GM21515 (cell line): ENCODE measurements at regions not wholly inside any gene's neighbourhood (a gene's known extent, or its start where the extent isn't known, plus 50 kb on each side); places are given as distances from the start of the nearest gene placed in this dataset.
"Not testable (repeated sequence)": the region's sequence is repeated elsewhere in the genome, so short reads cannot be mapped to it uniquely, and the experiment has no call there.

ENCODE experiments used
- ATAC-seq: cut with Tn5 transposase; IDR thresholded peaks from one replicate; pipeline ENCODE4 v1.9.1; 2021; ENCODE audit not compliant: unreplicated experiment

GRCh38 chr1:121109025-121109424 is 75.1 kb downstream of the FAM72B start:
- ATAC-seq: not testable (repeated sequence)

- ATAC-seq: not testable (repeated sequence)
Observed at GRCh38 chr1:121116522-121117297, 67.4 kb downstream of the FAM72B start.

- not testable (repeated sequence) for ATAC-seq
Observed at GRCh38 chr1:121117298-121117611, 66.9 kb downstream of the FAM72B start.

- ATAC-seq: not testable (repeated sequence)
Observed at GRCh38 chr1:121117622-121118479, 66.3 kb downstream of the FAM72B start.
